ENCODE measurements at regions not wholly inside any gene's neighbourhood (a gene's known extent, or its start where the extent isn't known, plus 50 kb on each side); places are given as distances from the start of the nearest gene placed in this dataset.

GRCh38 chr5:176742246-176743105 is 67.9 kb upstream of the UNC5A start:
- no peak overlapping the region for H3K4me3 ChIP-seq
- TF ChIP-seq CTCF (IDR thresholded peaks at IDR 0.05) = no peak

GRCh38 chr5:176743136-176743861 is 67.1 kb upstream of the UNC5A start:
- DNase-seq (ENCODE audit: low spot score) = peak; percentile 64
- peak overlapping the region; percentile 25 for H3K4me3 ChIP-seq
- no peak for TF ChIP-seq CTCF (IDR thresholded peaks at IDR 0.05)
- no peak overlapping the region for H3K27ac ChIP-seq

More at GRCh38 chr5:176742246-176743105, 67.9 kb upstream of the UNC5A start:
- no peak overlapping the region for H3K27ac ChIP-seq
- peak; percentile 33 for DNase-seq (ENCODE audit: low spot score)

DNA sequence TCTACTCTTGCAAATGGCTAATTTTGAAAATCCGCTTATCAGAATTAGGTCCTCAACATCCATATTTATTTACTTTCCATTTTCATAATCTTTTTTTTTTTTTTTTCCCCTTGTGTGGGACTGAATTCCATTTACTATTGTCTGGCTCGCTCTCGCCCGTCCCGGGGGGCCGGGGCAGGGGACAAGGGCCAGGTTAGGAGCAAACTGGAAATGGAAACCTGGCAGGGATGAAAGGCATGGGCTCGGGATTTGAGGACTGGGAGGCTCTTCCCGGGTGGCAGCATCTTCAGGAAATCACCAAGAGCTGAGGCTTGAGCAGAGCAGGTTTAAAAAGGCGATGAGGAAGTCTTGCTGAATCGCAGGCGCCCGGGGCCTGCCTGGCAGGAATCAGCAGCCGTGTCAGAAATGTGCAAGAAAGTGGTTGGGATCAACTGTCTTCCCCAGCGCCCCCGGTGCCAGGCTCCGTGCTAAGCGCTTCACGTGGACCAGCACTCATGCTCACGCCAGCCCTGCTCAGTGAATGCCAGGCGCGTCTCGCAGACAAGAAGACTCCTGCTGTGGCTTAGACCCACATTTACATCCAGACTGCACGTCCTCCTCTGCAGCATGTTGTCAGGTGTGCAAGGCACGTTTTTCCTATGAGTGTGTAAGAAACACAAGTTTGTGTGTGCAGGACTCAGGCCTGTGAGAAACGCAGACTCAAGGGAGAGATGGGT is 66.3 kb upstream of the UNC5A start:
- Histone ChIP-seq H3K4me3 (peak overlapping the region; percentile 25), H3K27ac (no peak overlapping the region)
- no peak for TF ChIP-seq CTCF (IDR thresholded peaks at IDR 0.05)
- DNase-seq (ENCODE audit: low spot score) = peak; percentile 46

DNA sequence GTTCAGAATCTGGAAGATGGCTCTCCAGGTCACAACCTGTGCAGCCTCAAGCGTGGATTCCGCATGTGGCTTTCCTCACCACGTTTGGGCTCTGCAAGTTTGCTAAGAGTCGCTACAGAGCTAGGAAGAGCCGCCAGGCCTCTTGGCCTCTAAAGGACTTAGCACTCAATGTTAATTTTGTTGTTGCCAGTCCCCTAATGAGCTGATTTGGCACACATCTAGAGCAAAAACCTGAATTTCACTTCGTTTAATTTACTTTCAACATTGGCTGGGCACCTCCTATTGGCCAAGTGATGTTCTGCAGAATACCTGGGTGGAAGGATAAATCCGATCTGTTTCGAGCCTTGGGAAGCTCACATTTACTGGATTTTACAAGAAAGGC is 65.8 kb upstream of the UNC5A start:
- no peak for DNase-seq (ENCODE audit: low spot score)
- TF ChIP-seq CTCF (IDR thresholded peaks at IDR 0.05) = no peak
- no peak overlapping the region for H3K27ac ChIP-seq
- no peak overlapping the region for H3K4me3 ChIP-seq

DNA sequence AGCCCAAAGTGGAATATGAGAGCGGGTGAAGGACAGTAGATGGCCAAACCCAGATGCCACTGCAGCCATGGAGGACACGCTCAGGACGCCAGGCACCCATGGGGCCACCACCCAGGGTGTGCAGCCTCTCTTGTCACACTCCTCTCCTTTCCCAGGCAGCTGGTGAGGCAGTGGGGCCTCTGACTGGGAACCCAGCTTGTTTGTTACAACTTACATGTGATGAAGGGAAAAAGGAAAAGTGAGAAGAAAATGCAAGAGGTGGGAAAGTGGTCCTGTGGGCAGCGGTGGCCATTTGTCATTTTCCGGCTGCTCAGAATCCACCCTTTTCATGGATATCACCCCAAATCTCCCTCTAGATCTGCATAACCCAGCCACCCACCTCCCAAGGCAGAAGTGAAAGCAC is 62.7 kb upstream of the UNC5A start:
- Histone ChIP-seq H3K27ac (no peak overlapping the region), H3K4me3 (no peak overlapping the region)
- TF ChIP-seq CTCF (IDR thresholded peaks at IDR 0.05) = no peak
- DNase-seq (ENCODE audit: low spot score) = no peak

DNA sequence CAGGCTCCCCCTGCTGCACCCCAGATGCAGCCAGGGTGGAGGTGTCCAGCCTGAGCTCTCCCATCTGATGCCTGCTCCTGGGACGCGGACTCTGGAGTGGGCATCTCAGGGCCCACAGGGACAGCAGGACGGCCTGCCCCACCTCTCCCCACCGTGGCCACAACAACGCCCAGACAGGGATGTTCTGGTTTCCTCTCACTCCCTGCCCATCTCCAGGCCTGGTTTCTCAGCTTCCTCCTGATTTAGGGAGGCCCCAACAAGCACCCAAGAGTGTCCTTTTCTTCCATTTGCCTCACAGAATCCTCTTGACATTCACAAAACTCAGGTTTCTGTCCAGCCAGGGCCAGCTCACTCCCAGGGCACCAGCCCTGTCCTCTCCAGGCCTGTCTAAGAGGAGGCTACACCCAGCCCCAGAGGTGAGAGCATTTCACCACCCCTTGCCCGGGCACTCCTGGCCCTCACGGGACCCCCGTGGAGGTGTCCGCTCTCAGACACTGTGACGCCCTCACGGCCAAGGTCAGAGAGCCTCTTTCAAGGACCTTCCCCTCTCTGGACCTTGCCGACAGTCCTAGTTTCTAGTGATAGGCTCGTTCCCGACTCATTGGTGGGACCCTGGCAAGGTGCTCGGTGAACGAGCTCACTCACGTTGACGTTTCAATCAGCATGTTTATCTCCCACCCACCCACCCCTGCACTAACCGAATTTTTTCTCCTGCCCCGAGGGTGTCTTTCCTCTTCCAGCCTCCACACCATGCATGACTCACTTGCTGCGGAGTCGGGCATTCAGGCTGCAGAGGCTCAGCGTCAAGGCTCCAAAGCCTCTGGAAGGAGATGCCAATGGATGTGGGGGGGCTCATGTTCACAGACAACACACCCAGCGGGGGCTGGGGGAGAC is 62.0 kb upstream of the UNC5A start:
- Histone ChIP-seq H3K4me3 (no peak overlapping the region), H3K27ac (no peak overlapping the region)
- no peak for TF ChIP-seq CTCF (IDR thresholded peaks at IDR 0.05)
- DNase-seq (ENCODE audit: low spot score) = no peak

Measured in coronary artery (tissue), 2 donors.